SKM-1 treated with dmso at 0.1 percent for 144 hours (cell line): ENCODE measurements at regions not wholly inside any gene's neighbourhood (a gene's known extent, or its start where the extent isn't known, plus 50 kb on each side); places are given as distances from the start of the nearest gene placed in this dataset.

Experiments used
- DNase-seq: peaks from one replicate; lab custom pipeline; 2025; ENCODE audit not compliant: unreplicated experiment; lab: John Stamatoyannopoulos, UW

DNA sequence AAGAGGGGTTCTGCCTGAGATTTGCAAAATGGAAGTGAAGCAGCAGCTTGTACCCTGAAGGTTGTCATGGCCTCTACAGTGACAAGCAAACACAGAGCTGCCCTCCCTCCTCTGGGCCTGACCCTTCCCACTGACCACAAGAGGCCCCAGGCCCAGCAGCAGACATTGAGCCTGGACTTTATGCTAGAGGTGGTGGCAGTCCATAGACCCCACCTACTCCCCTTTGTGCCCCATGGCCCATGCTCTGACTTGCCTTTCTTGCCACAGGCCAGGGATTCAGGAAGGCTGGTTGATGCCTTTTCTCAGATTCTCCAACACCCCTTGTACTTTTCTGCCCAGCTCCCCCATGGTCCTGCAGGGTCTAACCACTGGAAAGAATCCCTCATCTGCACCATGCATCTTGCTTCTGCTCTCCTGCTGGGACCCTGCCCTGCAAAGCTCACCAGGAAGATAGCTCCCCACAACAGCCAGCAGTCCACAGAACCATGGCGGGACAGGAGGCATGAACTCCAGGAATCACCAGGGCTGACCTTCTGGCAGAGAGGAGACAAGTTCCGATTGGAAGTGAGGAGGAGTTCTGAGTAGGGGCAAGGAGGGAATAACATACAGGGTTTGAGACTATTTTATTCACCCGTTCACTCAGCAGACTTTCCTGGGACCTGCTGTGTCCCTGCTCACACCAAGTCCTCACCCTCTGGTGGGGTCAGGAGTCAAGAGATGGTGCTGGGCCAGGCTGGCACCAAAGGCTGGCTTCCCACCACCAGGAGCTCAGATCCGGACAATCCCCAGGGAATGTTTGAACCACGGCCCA lies 263.8 kb downstream of the SYK start:
- DNase-seq, result no peak

DNA sequence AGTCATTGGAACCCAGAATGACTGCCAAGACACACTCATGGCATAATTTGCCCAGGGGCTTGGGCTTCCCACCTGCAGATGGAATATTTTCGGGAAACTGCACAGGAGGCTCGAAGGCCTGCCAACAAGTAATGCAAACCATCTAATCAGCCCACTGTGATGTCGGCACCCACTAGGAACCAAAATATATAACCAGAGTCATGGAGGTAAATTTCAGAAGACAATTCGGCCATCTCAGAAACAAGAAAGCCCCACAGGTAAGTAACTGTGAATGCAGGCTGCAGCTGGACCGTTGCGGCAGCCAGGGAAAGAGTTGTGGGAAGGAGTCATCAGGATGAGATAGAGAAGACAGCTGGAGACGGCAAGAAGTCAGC lies 264.4 kb downstream of the SYK start:
- DNase-seq, result no peak

GRCh38 chr9:91066856-91067255 lies 265.2 kb downstream of the SYK start:
- DNase-seq, result no peak

DNA sequence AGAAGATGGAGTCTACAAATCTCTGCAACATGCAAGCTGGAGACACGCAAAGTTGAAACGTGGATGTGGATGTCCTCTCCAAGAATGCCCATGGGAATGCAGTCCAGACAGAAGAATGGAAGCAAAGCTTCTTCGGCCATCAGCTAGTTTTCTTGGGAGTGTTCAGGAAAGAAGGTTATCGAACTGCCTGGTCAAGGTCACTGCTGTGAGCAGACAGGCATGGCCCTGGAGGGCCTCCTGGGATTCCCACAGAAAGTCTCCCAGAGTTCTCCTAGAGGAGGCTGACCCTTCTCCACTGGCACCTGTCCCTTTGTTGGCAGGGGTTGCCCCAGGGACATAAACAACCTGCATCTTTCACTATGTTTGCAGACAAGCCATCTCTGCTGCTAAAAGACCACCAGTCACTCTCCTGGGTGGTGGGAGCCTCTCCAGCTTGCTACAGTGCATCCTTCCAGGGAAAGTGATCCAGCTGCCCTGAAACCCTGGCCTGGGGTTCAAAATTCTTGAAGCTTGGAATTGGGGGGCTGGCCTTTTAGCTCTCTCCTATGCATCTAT lies 265.8 kb downstream of the SYK start:
- DNase-seq, result no peak

- DNase-seq, result no peak
Observed at GRCh38 chr9:91071184-91071990, 269.8 kb downstream of the SYK start.

DNA sequence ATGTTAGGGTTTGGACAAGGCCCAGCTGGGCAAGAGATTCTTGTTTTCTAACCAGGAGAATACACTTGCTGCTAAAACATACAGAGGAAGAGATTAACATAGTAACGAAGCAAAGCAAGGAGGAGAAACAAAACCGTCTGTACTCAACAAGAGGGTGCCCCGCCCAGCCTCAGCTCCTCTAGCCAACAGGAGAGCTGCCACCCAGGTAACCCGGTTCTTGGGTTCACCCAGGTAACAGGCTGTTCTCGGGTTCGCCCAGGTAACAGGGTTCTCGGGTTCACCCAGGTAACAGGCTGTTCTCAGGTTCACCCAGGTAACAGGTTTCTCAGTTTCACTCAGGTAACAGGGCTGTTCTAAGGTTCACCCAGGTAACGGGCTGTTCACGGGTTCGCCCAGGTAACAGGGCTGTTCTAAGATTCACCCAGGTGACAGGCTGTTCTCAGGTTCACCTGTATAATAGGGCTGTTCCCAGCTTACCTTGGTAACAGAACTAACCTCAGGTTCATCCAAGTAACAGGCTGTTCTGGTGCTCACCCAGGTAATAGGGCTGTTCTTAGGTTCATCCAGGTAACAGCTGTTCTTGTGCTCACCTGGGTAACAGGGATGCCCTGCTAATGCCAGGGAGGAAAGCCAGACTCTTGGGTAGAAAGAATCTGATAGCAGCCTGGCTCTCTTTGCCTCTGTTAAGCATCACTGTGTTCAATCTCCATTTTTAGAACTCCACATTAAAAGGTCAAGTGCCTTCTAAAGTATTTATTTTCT lies 271.6 kb downstream of the SYK start:
- no peak for DNase-seq

GRCh38 chr9:91073811-91074771 lies 272.5 kb downstream of the SYK start:
- no peak for DNase-seq

- no peak for DNase-seq
Observed at GRCh38 chr9:91074866-91075265, 273.2 kb downstream of the SYK start.

- DNase-seq, result no peak
Observed at GRCh38 chr9:91075279-91075678, 273.7 kb downstream of the SYK start.

GRCh38 chr9:91077624-91078368 lies 276.2 kb downstream of the SYK start:
- DNase-seq, result no peak

GRCh38 chr9:91078369-91078695 lies 276.7 kb downstream of the SYK start:
- DNase-seq, result no peak

GRCh38 chr9:91082731-91083130 lies 279.0 kb downstream of the AUH start:
- DNase-seq, result no peak

- DNase-seq, result no peak
Observed at GRCh38 chr9:91084896-91085516, 276.7 kb downstream of the AUH start.

- peak; percentile 85 for DNase-seq
Observed at GRCh38 chr9:91085517-91086291, 276.0 kb downstream of the AUH start.

DNA sequence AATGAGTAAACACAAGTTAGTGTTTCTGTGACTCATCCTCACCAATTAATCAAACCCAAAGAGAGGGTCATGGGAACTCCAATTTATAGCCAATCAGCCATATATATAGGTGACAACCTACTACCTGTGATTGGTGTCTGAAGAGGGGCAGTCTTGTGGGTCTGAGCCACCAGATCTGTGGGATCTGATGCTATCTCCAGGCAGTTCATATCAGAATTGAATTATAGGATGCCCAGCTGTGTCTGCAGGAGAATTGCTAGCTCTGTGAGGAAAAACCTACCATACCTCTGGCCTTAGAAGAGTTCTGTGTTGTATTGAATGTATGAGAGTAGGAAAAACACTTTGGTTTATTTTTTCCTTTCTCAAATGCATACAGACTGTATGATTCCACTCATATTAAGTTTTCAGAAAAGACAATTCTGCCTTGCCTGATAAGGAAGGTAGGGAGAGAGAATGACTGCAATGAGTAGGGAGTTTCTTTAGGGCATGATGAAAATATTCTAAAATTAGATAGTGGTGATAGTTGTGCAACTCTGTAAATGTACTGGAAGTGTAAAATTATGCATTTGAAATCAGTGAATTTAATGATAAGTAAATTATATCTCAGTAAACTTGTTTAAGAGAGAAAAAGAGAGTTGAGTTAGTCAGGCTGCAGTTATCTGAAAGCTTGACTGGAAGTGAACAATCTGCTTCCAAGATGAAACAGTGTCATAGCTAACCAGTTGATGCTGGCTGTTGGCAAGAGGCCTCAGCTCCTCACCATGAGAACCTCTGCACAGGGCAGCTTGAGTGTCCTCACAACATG lies 274.9 kb downstream of the AUH start:
- no peak for DNase-seq

- DNase-seq, result no peak
Observed at GRCh38 chr9:91087462-91087759, 274.3 kb downstream of the AUH start.

GRCh38 chr9:91089405-91090129 lies 272.2 kb downstream of the AUH start:
- DNase-seq, result no peak
